ENCODE measurements at regions not wholly inside any gene's neighbourhood (a gene's known extent, or its start where the extent isn't known, plus 50 kb on each side); places are given as distances from the start of the nearest gene placed in this dataset.

- peak; percentile 34; the same call in 1 of the 2 replicates for TF ChIP-seq SPI1 (IDR thresholded peaks at IDR 0.05; ENCODE audit: borderline replicate concordance, insufficient read depth, low read depth, low read length)
- peak; percentile 69; the same call in 1 of the 2 replicates for TF ChIP-seq BACH1 (IDR thresholded peaks at IDR 0.05; ENCODE audit: borderline replicate concordance)
- no peak for TF ChIP-seq NR2C1 (IDR thresholded peaks at IDR 0.05)
- no peak for TF ChIP-seq MXI1 (IDR thresholded peaks at IDR 0.05; ENCODE audit: low read depth, low read length)
- TF ChIP-seq RUNX3 (IDR thresholded peaks at IDR 0.05; ENCODE audit: low read length), result peak; percentile 71
- TF ChIP-seq PAX8 (IDR thresholded peaks at IDR 0.05), result no peak
- no peak for TF ChIP-seq NBN (IDR thresholded peaks at IDR 0.05)
- no peak for TF ChIP-seq CEBPZ (IDR thresholded peaks at IDR 0.05; ENCODE audit: low read depth, low read length)
- TF ChIP-seq RCOR1 (conservative IDR thresholded peaks at IDR 0.05; ENCODE audit: low read depth, low read length), result peak; percentile 75; the same call in 1 of the 2 replicates
- no peak for TF ChIP-seq CBX3 (IDR thresholded peaks at IDR 0.05; ENCODE audit: borderline replicate concordance, low read depth)
- no peak for TF ChIP-seq USF2 (IDR thresholded peaks at IDR 0.05; ENCODE audit: borderline replicate concordance, low read depth, low read length)
- TF ChIP-seq ZBTB11 (CRISPR knock-in tag; IDR thresholded peaks at IDR 0.05), result no peak
- no peak for TF ChIP-seq ZNF622 (IDR thresholded peaks at IDR 0.05)
- TF ChIP-seq SMAD1 (IDR thresholded peaks at IDR 0.05; ENCODE audit: low read depth, partially characterized antibody), result peak; percentile 91
- TF ChIP-seq CTCF (IDR thresholded peaks at IDR 0.05 in 2 of 3, conservative IDR thresholded peaks at IDR 0.05 in 1 of 3; ENCODE audit: control insufficient read depth in 2 of 3, extremely low read depth in 1 of 3, insufficient read depth in 1 of 3, low read depth in 3 of 3, low read length in 3 of 3), result no peak
- peak; percentile 63; the same call in 1 of the 2 replicates for TF ChIP-seq TCF3 (IDR thresholded peaks at IDR 0.05; ENCODE audit: borderline replicate concordance, insufficient read depth, low read depth, low read length)
- TF ChIP-seq IKZF2 (IDR thresholded peaks at IDR 0.05), result peak; percentile 39 to 43; a peak in 3 of 4 replicates
- 0 out of 2 replicates have a peak, but pooled peaks have one; percentile 27 for TF ChIP-seq HCFC1 (IDR thresholded peaks at IDR 0.05; ENCODE audit: low read length)
- no peak for TF ChIP-seq FOS (IDR thresholded peaks at IDR 0.05; ENCODE audit: borderline replicate concordance, extremely low read depth, insufficient read length)
Observed at GRCh38 chr13:40060296-40061007, 405.0 kb downstream of the COG6 start (continued).
